ENCODE measurements at regions not wholly inside any gene's neighbourhood (a gene's known extent, or its start where the extent isn't known, plus 50 kb on each side); places are given as distances from the start of the nearest gene placed in this dataset.
A peak's percentile ranks its signal among the peaks of the same experiment; 100 is the strongest.

- H3K4me3 ChIP-seq (ENCODE audit: low read length), result no peak overlapping the region
- no peak for TF ChIP-seq CTCF (IDR thresholded peaks at IDR 0.05; ENCODE audit: insufficient read depth, low read depth, low read length, missing control alignments)
- no peak for DNase-seq (ENCODE audit: low read depth)
Measured at GRCh38 chr6:14373648-14374437, 256.3 kb downstream of the CD83 start.

- DNase-seq (ENCODE audit: low read depth), result no peak
- no peak overlapping the region for H3K4me3 ChIP-seq (ENCODE audit: low read length)
- no peak for TF ChIP-seq CTCF (IDR thresholded peaks at IDR 0.05; ENCODE audit: insufficient read depth, low read depth, low read length, missing control alignments)
Measured at GRCh38 chr6:14375930-14376329, 258.4 kb downstream of the CD83 start.

- no peak overlapping the region for H3K4me3 ChIP-seq (ENCODE audit: low read length)
- DNase-seq (ENCODE audit: low read depth), result no peak
- no peak for TF ChIP-seq CTCF (IDR thresholded peaks at IDR 0.05; ENCODE audit: insufficient read depth, low read depth, low read length, missing control alignments)
Measured at GRCh38 chr6:14379568-14379967, 262.0 kb downstream of the CD83 start.

- no peak for TF ChIP-seq CTCF (IDR thresholded peaks at IDR 0.05; ENCODE audit: insufficient read depth, low read depth, low read length, missing control alignments)
Measured at GRCh38 chr6:14380086-14380820, 262.7 kb downstream of the CD83 start.

GRCh38 chr6:14380901-14381828, 263.6 kb downstream of the CD83 start:
- TF ChIP-seq CTCF (IDR thresholded peaks at IDR 0.05; ENCODE audit: insufficient read depth, low read depth, low read length, missing control alignments), result no peak
- no peak overlapping the region for H3K4me3 ChIP-seq (ENCODE audit: low read length)
- DNase-seq (ENCODE audit: low read depth), result no peak

More at GRCh38 chr6:14380086-14380820, 262.7 kb downstream of the CD83 start:
- no peak overlapping the region for H3K4me3 ChIP-seq (ENCODE audit: low read length)
- peak; percentile 13 for DNase-seq (ENCODE audit: low read depth)

- no peak for TF ChIP-seq CTCF (IDR thresholded peaks at IDR 0.05; ENCODE audit: insufficient read depth, low read depth, low read length, missing control alignments)
- no peak for DNase-seq (ENCODE audit: low read depth)
- H3K4me3 ChIP-seq (ENCODE audit: low read length), result no peak overlapping the region
Measured at GRCh38 chr6:14381829-14382677, 264.5 kb downstream of the CD83 start.
